ENCODE measurements at regions not wholly inside any gene's neighbourhood (a gene's known extent, or its start where the extent isn't known, plus 50 kb on each side); places are given as distances from the start of the nearest gene placed in this dataset.

GRCh38 chr2:15869396-15869795, 71.0 kb upstream of the MYCN start:
- TF ChIP-seq, protein P1, sequence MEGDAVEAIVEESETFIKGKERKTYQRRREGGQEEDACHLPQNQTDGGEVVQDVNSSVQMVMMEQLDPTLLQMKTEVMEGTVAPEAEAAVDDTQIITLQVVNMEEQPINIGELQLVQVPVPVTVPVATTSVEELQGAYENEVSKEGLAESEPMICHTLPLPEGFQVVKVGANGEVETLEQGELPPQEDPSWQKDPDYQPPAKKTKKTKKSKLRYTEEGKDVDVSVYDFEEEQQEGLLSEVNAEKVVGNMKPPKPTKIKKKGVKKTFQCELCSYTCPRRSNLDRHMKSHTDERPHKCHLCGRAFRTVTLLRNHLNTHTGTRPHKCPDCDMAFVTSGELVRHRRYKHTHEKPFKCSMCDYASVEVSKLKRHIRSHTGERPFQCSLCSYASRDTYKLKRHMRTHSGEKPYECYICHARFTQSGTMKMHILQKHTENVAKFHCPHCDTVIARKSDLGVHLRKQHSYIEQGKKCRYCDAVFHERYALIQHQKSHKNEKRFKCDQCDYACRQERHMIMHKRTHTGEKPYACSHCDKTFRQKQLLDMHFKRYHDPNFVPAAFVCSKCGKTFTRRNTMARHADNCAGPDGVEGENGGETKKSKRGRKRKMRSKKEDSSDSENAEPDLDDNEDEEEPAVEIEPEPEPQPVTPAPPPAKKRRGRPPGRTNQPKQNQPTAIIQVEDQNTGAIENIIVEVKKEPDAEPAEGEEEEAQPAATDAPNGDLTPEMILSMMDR (IDR thresholded peaks at IDR 0.05): no peak
- TF ChIP-seq POLR2A (IDR thresholded peaks at IDR 0.05): no peak

Measured in transverse colon (tissue), 3 donors.